ENCODE measurements at regions not wholly inside any gene's neighbourhood (a gene's known extent, or its start where the extent isn't known, plus 50 kb on each side); places are given as distances from the start of the nearest gene placed in this dataset.

DNA sequence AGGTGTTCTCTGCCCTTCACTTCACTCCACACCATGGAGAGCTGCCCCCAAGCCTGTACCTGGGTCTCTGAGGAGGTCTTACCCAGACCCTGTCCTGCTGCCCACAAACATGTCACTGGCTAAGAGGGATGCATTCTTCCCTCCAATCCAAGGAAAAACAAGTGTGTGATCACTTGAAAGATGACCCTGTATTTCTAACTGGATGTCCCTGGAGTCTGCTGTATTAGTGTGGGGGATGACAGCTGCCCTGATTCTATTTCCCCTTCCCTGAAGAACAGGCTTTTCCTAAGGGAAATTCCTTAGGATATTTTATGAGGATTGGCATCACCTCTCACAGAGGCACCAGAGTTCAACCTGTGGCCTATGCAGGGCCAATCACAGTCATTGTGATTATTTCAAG, 55.0 kb upstream of the GATA2 start:
- TF ChIP-seq CTCF (IDR thresholded peaks at IDR 0.05; ENCODE audit: insufficient read depth, low read length): no peak
- TF ChIP-seq GABPA (IDR thresholded peaks at IDR 0.05; ENCODE audit: low read depth): no peak
- TF ChIP-seq, protein P1, sequence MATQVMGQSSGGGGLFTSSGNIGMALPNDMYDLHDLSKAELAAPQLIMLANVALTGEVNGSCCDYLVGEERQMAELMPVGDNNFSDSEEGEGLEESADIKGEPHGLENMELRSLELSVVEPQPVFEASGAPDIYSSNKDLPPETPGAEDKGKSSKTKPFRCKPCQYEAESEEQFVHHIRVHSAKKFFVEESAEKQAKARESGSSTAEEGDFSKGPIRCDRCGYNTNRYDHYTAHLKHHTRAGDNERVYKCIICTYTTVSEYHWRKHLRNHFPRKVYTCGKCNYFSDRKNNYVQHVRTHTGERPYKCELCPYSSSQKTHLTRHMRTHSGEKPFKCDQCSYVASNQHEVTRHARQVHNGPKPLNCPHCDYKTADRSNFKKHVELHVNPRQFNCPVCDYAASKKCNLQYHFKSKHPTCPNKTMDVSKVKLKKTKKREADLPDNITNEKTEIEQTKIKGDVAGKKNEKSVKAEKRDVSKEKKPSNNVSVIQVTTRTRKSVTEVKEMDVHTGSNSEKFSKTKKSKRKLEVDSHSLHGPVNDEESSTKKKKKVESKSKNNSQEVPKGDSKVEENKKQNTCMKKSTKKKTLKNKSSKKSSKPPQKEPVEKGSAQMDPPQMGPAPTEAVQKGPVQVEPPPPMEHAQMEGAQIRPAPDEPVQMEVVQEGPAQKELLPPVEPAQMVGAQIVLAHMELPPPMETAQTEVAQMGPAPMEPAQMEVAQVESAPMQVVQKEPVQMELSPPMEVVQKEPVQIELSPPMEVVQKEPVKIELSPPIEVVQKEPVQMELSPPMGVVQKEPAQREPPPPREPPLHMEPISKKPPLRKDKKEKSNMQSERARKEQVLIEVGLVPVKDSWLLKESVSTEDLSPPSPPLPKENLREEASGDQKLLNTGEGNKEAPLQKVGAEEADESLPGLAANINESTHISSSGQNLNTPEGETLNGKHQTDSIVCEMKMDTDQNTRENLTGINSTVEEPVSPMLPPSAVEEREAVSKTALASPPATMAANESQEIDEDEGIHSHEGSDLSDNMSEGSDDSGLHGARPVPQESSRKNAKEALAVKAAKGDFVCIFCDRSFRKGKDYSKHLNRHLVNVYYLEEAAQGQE (IDR thresholded peaks at IDR 0.05; ENCODE audit: insufficient replicate concordance, low read depth): no peak
- no peak for TF ChIP-seq POLR2AphosphoS5 (IDR thresholded peaks at IDR 0.05; ENCODE audit: low read depth)

Measured in HL-60 (cell line).